Activated T-cell treated with anti-CD3 and anti-CD28 coated beads, Interleukin-2, amount 50 U/mL, for 4 hours (primary cell): ENCODE measurements at regions not wholly inside any gene's neighbourhood (a gene's known extent, or its start where the extent isn't known, plus 50 kb on each side); places are given as distances from the start of the nearest gene placed in this dataset.
"Not testable (repeated sequence)": the region's sequence is repeated elsewhere in the genome, so short reads cannot be mapped to it uniquely, and the experiment has no call there.

Experiments
- ATAC-seq, 2 donors: fragments of 200-7000 bp; cut with Tn5 transposase; one replicate each; pipeline ENCODE4 v1.10.0; 2021
- DNase-seq: peaks from one replicate; pipeline ENCODE4 v3.0.0-alpha.2; 2020
- H3K27me3 Mint-ChIP-seq: one replicate; pipeline ENCODE4 v1.8.0; 2021; ENCODE audit warnings: low read depth, mixed read lengths
- H3K36me3 Mint-ChIP-seq: one replicate; pipeline ENCODE4 v1.8.0; 2022; ENCODE audit warnings: mixed read lengths; ENCODE audit not compliant: insufficient read depth
- H3K4me1 Mint-ChIP-seq: one replicate; pipeline ENCODE4 v1.8.0; 2021; ENCODE audit warnings: low read depth, mixed read lengths
- H3K4me3 Mint-ChIP-seq: one replicate; pipeline ENCODE4 v1.8.0; 2021; ENCODE audit warnings: mild to moderate bottlenecking, moderate library complexity, mixed read lengths
- H3K9me3 Mint-ChIP-seq: one replicate; pipeline ENCODE4 v1.8.0; 2021; ENCODE audit warnings: mixed read lengths

GRCh38 chr1:78715181-78715661 lies 65.6 kb downstream of the IFI44 start:
- Mint-ChIP-seq H3K4me1 (no peaks in the 10 kb centered on the region), H3K27me3 (peaks cover 2% of the 10 kb centered on the region), H3K9me3 (no peaks in the 10 kb centered on the region), H3K4me3 (no peak overlapping the region), H3K36me3 (no peaks in the 10 kb centered on the region)
- DNase-seq: no peak
- ATAC-seq: no peak

- Mint-ChIP-seq H3K27me3 (peaks cover 2% of the 10 kb centered on the region), H3K36me3 (no peaks in the 10 kb centered on the region), H3K9me3 (no peaks in the 10 kb centered on the region), H3K4me1 (no peaks in the 10 kb centered on the region), H3K4me3 (no peak overlapping the region)
- DNase-seq: no peak
- ATAC-seq: no peak
Observed at GRCh38 chr1:78716186-78716585, 66.6 kb downstream of the IFI44 start.

GRCh38 chr1:78718566-78718965 lies 68.9 kb downstream of the IFI44 start:
- Mint-ChIP-seq H3K4me3 (no peak overlapping the region), H3K27me3 (peaks cover 2% of the 10 kb centered on the region), H3K9me3 (no peaks in the 10 kb centered on the region), H3K4me1 (no peaks in the 10 kb centered on the region), H3K36me3 (no peaks in the 10 kb centered on the region)
- DNase-seq: no peak
- ATAC-seq: no peak

GRCh38 chr1:78721136-78721535 lies 71.5 kb downstream of the IFI44 start:
- Mint-ChIP-seq H3K4me1 (no peaks in the 10 kb centered on the region), H3K36me3 (no peaks in the 10 kb centered on the region), H3K9me3 (no peaks in the 10 kb centered on the region), H3K27me3 (peaks cover 2% of the 10 kb centered on the region), H3K4me3 (no peak overlapping the region)
- ATAC-seq (no peak), DNase-seq (no peak)

GRCh38 chr1:78722105-78722504 lies 72.5 kb downstream of the IFI44 start:
- Mint-ChIP-seq H3K27me3 (peaks cover 2% of the 10 kb centered on the region), H3K4me1 (no peaks in the 10 kb centered on the region), H3K9me3 (no peaks in the 10 kb centered on the region), H3K4me3 (no peak overlapping the region), H3K36me3 (no peaks in the 10 kb centered on the region)
- ATAC-seq (no peak), DNase-seq (no peak)

GRCh38 chr1:78722521-78722920 lies 72.9 kb downstream of the IFI44 start:
- Mint-ChIP-seq H3K4me3 (no peak overlapping the region), H3K4me1 (no peaks in the 10 kb centered on the region), H3K27me3 (peaks cover 2% of the 10 kb centered on the region), H3K9me3 (no peaks in the 10 kb centered on the region), H3K36me3 (no peaks in the 10 kb centered on the region)
- DNase-seq: no peak
- no peak for ATAC-seq

GRCh38 chr1:78722947-78723346 lies 73.3 kb downstream of the IFI44 start:
- Mint-ChIP-seq H3K4me3 (no peak overlapping the region), H3K4me1 (no peaks in the 10 kb centered on the region), H3K27me3 (no peaks in the 10 kb centered on the region), H3K36me3 (no peaks in the 10 kb centered on the region), H3K9me3 (no peaks in the 10 kb centered on the region)
- DNase-seq (no peak), ATAC-seq (no peak)

GRCh38 chr1:78726686-78727085 lies 77.1 kb downstream of the IFI44 start:
- no peaks in the 10 kb centered on the region for H3K4me1 Mint-ChIP-seq
- no peaks in the 10 kb centered on the region for H3K27me3 Mint-ChIP-seq
- DNase-seq: no peak
- H3K4me3 Mint-ChIP-seq: no peak overlapping the region
- no peaks in the 10 kb centered on the region for H3K9me3 Mint-ChIP-seq
- H3K36me3 Mint-ChIP-seq: no peaks in the 10 kb centered on the region
- no peak for ATAC-seq

GRCh38 chr1:78728359-78728758 lies 78.7 kb downstream of the IFI44 start:
- Mint-ChIP-seq H3K36me3 (no peaks in the 10 kb centered on the region), H3K9me3 (no peaks in the 10 kb centered on the region), H3K4me3 (no peak overlapping the region), H3K4me1 (no peaks in the 10 kb centered on the region), H3K27me3 (no peaks in the 10 kb centered on the region)
- ATAC-seq (no peak), DNase-seq (no peak)

- DNase-seq (no peak), ATAC-seq (no peak)
- Mint-ChIP-seq H3K4me3 (no peak overlapping the region), H3K27me3 (no peaks in the 10 kb centered on the region), H3K36me3 (no peaks in the 10 kb centered on the region), H3K4me1 (no peaks in the 10 kb centered on the region), H3K9me3 (no peaks in the 10 kb centered on the region)
Observed at GRCh38 chr1:78730054-78730453, 80.4 kb downstream of the IFI44 start.

- no peak for DNase-seq
- H3K9me3 Mint-ChIP-seq: no peaks in the 10 kb centered on the region
- H3K27me3 Mint-ChIP-seq: no peaks in the 10 kb centered on the region
- H3K4me3 Mint-ChIP-seq: no peak overlapping the region
- H3K36me3 Mint-ChIP-seq: no peaks in the 10 kb centered on the region
- no peak for ATAC-seq
- no peaks in the 10 kb centered on the region for H3K4me1 Mint-ChIP-seq
Observed at GRCh38 chr1:78731674-78732073, 82.0 kb downstream of the IFI44 start.

GRCh38 chr1:78737241-78737640 lies 87.6 kb downstream of the IFI44 start:
- H3K27me3 Mint-ChIP-seq: peaks cover 7% of the 10 kb centered on the region
- H3K4me3 Mint-ChIP-seq: no peak overlapping the region
- H3K9me3 Mint-ChIP-seq: peaks cover 7% of the 10 kb centered on the region
- H3K36me3 Mint-ChIP-seq: no peaks in the 10 kb centered on the region
- H3K4me1 Mint-ChIP-seq: no peaks in the 10 kb centered on the region
- ATAC-seq: no peak
- DNase-seq: no peak

- Mint-ChIP-seq H3K27me3 (peaks cover 11% of the 10 kb centered on the region), H3K36me3 (no peaks in the 10 kb centered on the region), H3K9me3 (peaks cover 2% of the 10 kb centered on the region), H3K4me3 (no peak overlapping the region), H3K4me1 (no peaks in the 10 kb centered on the region)
- ATAC-seq (no peak), DNase-seq (no peak)
Observed at GRCh38 chr1:78743626-78744025, 94.0 kb downstream of the IFI44 start.

- H3K36me3 Mint-ChIP-seq: no peaks in the 10 kb centered on the region
- H3K4me3 Mint-ChIP-seq: no peak overlapping the region
- no peak for DNase-seq
- H3K9me3 Mint-ChIP-seq: no peaks in the 10 kb centered on the region
- no peak for ATAC-seq
- no peaks in the 10 kb centered on the region for H3K4me1 Mint-ChIP-seq
- peaks cover 10% of the 10 kb centered on the region for H3K27me3 Mint-ChIP-seq
Observed at GRCh38 chr1:78745111-78745510, 95.5 kb downstream of the IFI44 start.

- H3K4me3 Mint-ChIP-seq, ATAC-seq, H3K36me3 Mint-ChIP-seq, H3K27me3 Mint-ChIP-seq, H3K4me1 Mint-ChIP-seq, DNase-seq, H3K9me3 Mint-ChIP-seq: not testable (repeated sequence)
Observed at GRCh38 chr1:78753679-78754078, 104.0 kb downstream of the IFI44 start.

- Mint-ChIP-seq H3K9me3 (peaks cover 8% of the 10 kb centered on the region), H3K27me3 (no peaks in the 10 kb centered on the region), H3K4me3 (no peak overlapping the region), H3K4me1 (no peaks in the 10 kb centered on the region), H3K36me3 (no peaks in the 10 kb centered on the region)
- DNase-seq (no peak), ATAC-seq (no peak)
Observed at GRCh38 chr1:78755986-78756385, 106.4 kb downstream of the IFI44 start.
